Vagina (tissue), 2 donors: ENCODE measurements at regions not wholly inside any gene's neighbourhood (a gene's known extent, or its start where the extent isn't known, plus 50 kb on each side); places are given as distances from the start of the nearest gene placed in this dataset.

ENCODE experiments used
- DNase-seq, 2 donors: peaks; one replicate each; pipeline ENCODE4 v3.0.0-alpha.2; 2017; ENCODE audit errors: extremely low spot score in 2 of 2
- H3K27ac ChIP-seq: fragments of 200-600 bp; sonication (generic); one replicate; pipeline ENCODE4 v1.5.1; 2019
- H3K27me3 ChIP-seq: fragments of 200-600 bp; sonication (generic); one replicate; pipeline ENCODE4 v1.5.1; 2019
- H3K36me3 ChIP-seq, 2 donors: fragments of 200-600 bp; sonication (generic); one replicate each; pipeline ENCODE4 v1.5.1; 2017 to 2019
- H3K4me1 ChIP-seq: fragments of 200-600 bp; sonication (generic); one replicate; pipeline ENCODE4 v1.5.1; 2019
- H3K4me3 ChIP-seq, 2 donors: fragments of 200-600 bp; sonication (generic); 1 replicate in 1 of 2; 2 replicates in 1 of 2; pipeline ENCODE4 v1.5.1; 2016 to 2019
- H3K9me3 ChIP-seq: fragments of 200-600 bp; sonication (generic); one replicate; pipeline ENCODE4 v1.5.1; 2019
- POLR2A ChIP-seq, 2 donors: fragments of 450-650 bp; IDR thresholded peaks; one replicate each; pipeline ENCODE4 v1.6.1; 2017; ENCODE audit warnings: antibody characterized with exemption in 2 of 2, mild to moderate bottlenecking in 2 of 2, moderate library complexity in 2 of 2
- POLR2AphosphoS5 ChIP-seq, 2 donors: sonication (generic); formaldehyde crosslinking; IDR thresholded peaks; one replicate each; pipeline ENCODE4 v1.9.0; 2017; ENCODE audit warnings: antibody characterized with exemption in 2 of 2, mild to moderate bottlenecking in 2 of 2, low read depth in 1 of 2; ENCODE audit not compliant: insufficient read depth in 1 of 2
- intact Hi-C: fragments of 100-400 bp; cut with DNase I; formaldehyde crosslinking; loops from one replicate; pipeline ENCODE4 v1.15.1; 2023
- TF ChIP-seq, protein P1 (sequence below), 3 experiments: fragments of 450-650 bp in 2 of 3; fragments of 200-600 bp in 1 of 3; sonication (generic) in 1 of 3; IDR thresholded peaks; one replicate each; pipeline ENCODE4 v1.5.1; 2017 to 2019; ENCODE audit warnings: antibody characterized with exemption in 3 of 3, mild to moderate bottlenecking in 2 of 3, moderate library complexity in 2 of 3

DNA sequence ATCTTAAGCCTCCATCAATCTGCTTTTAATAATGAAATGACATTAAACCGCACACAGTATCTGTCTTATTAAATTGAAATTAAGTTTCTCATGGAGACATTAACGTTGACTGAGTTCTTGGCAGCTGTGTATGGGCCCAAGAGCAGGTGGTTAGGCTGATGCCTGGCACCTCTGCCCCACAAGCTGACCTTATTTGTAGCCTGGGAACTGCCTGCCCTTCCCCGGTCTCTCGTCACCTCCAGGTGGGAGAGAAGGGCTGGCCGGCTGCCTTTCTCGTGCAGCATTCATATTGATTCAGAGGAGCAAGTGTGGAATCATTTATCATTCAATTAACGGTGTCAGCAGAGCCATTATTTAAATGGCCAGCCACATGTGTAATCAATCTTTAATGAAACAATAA, 53.0 kb upstream of the FCN1 start:
- H3K4me3 ChIP-seq, result no peak overlapping the region
- H3K36me3 ChIP-seq, result no peaks in the 10 kb centered on the region
- intact Hi-C loops, result no loop called here
- TF ChIP-seq POLR2AphosphoS5 (IDR thresholded peaks at IDR 0.05; ENCODE audit: insufficient read depth in 1 of 2, low read depth in 1 of 2), result no peak
- TF ChIP-seq, protein P1, sequence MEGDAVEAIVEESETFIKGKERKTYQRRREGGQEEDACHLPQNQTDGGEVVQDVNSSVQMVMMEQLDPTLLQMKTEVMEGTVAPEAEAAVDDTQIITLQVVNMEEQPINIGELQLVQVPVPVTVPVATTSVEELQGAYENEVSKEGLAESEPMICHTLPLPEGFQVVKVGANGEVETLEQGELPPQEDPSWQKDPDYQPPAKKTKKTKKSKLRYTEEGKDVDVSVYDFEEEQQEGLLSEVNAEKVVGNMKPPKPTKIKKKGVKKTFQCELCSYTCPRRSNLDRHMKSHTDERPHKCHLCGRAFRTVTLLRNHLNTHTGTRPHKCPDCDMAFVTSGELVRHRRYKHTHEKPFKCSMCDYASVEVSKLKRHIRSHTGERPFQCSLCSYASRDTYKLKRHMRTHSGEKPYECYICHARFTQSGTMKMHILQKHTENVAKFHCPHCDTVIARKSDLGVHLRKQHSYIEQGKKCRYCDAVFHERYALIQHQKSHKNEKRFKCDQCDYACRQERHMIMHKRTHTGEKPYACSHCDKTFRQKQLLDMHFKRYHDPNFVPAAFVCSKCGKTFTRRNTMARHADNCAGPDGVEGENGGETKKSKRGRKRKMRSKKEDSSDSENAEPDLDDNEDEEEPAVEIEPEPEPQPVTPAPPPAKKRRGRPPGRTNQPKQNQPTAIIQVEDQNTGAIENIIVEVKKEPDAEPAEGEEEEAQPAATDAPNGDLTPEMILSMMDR (IDR thresholded peaks at IDR 0.05), result no peak
- TF ChIP-seq POLR2A (IDR thresholded peaks at IDR 0.05), result no peak
- H3K4me1 ChIP-seq, result no peaks in the 10 kb centered on the region
- H3K27ac ChIP-seq, result no peak overlapping the region
- H3K27me3 ChIP-seq, result no peaks in the 10 kb centered on the region
- no peaks in the 10 kb centered on the region for H3K9me3 ChIP-seq
- DNase-seq, result no peak

- H3K36me3 ChIP-seq, result no peaks in the 10 kb centered on the region
- intact Hi-C loops, result no loop called here
- no peak overlapping the region for H3K27ac ChIP-seq
- no peaks in the 10 kb centered on the region for H3K27me3 ChIP-seq
- TF ChIP-seq POLR2A (IDR thresholded peaks at IDR 0.05), result no peak
- TF ChIP-seq, protein P1 (IDR thresholded peaks at IDR 0.05), result no peak
- TF ChIP-seq POLR2AphosphoS5 (IDR thresholded peaks at IDR 0.05; ENCODE audit: insufficient read depth in 1 of 2, low read depth in 1 of 2), result no peak
- no peaks in the 10 kb centered on the region for H3K4me1 ChIP-seq
- no peak for DNase-seq
- H3K9me3 ChIP-seq, result no peaks in the 10 kb centered on the region
- no peak overlapping the region for H3K4me3 ChIP-seq
Observed at GRCh38 chr9:134971196-134971595, 53.5 kb upstream of the FCN1 start.

- no peaks in the 10 kb centered on the region for H3K36me3 ChIP-seq
- intact Hi-C loops, result no loop called here
- no peaks in the 10 kb centered on the region for H3K9me3 ChIP-seq
- no peak for DNase-seq
- no peaks in the 10 kb centered on the region for H3K27me3 ChIP-seq
- TF ChIP-seq POLR2A (IDR thresholded peaks at IDR 0.05) (no peak), POLR2AphosphoS5 (IDR thresholded peaks at IDR 0.05; ENCODE audit: insufficient read depth in 1 of 2, low read depth in 1 of 2) (no peak)
- TF ChIP-seq, protein P1 (IDR thresholded peaks at IDR 0.05), result no peak
- no peaks in the 10 kb centered on the region for H3K4me1 ChIP-seq
- no peak overlapping the region for H3K27ac ChIP-seq
- no peak overlapping the region for H3K4me3 ChIP-seq
Observed at GRCh38 chr9:134971696-134972095, 54.0 kb upstream of the FCN1 start.

DNA sequence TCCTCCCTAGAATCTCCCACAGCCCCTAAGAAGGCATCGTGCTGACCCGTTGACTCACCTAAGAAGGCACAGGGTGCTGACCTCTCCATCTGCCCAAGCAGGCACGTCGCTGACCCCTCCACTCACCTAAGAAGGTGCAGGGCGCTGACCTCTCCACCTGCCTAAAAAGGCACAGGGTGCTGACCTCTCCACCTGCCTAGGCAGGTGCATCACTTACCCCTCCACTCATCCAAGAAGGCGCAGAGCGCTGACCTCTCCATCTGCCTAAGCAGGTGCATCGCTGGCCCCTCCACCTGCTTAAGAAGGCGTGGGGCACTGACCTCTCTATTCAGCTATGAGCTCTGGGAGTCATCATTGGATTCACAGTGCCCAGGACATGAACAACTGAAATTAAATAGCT, 54.4 kb upstream of the FCN1 start:
- no peak for DNase-seq
- intact Hi-C loops, result no loop called here
- Histone ChIP-seq H3K4me3 (no peak overlapping the region), H3K4me1 (no peaks in the 10 kb centered on the region), H3K36me3 (no peaks in the 10 kb centered on the region), H3K27me3 (no peaks in the 10 kb centered on the region), H3K9me3 (no peaks in the 10 kb centered on the region), H3K27ac (no peak overlapping the region)
- no peak for TF ChIP-seq POLR2AphosphoS5 (IDR thresholded peaks at IDR 0.05; ENCODE audit: insufficient read depth in 1 of 2, low read depth in 1 of 2)
- TF ChIP-seq, protein P1 (IDR thresholded peaks at IDR 0.05), result no peak
- no peak for TF ChIP-seq POLR2A (IDR thresholded peaks at IDR 0.05)

- H3K9me3 ChIP-seq, result no peaks in the 10 kb centered on the region
- H3K4me3 ChIP-seq, result no peak overlapping the region
- no peak for DNase-seq
- no peaks in the 10 kb centered on the region for H3K36me3 ChIP-seq
- no peaks in the 10 kb centered on the region for H3K4me1 ChIP-seq
- TF ChIP-seq, protein P1 (IDR thresholded peaks at IDR 0.05), result no peak
- no peak for TF ChIP-seq POLR2A (IDR thresholded peaks at IDR 0.05)
- no peak for TF ChIP-seq POLR2AphosphoS5 (IDR thresholded peaks at IDR 0.05; ENCODE audit: insufficient read depth in 1 of 2, low read depth in 1 of 2)
- no peak overlapping the region for H3K27ac ChIP-seq
- intact Hi-C loops, result no loop called here
- H3K27me3 ChIP-seq, result no peaks in the 10 kb centered on the region
Observed at GRCh38 chr9:134975253-134975652, 57.5 kb upstream of the FCN1 start.
